NT2/D1 (cell line): ENCODE measurements at regions not wholly inside any gene's neighbourhood (a gene's known extent, or its start where the extent isn't known, plus 50 kb on each side); places are given as distances from the start of the nearest gene placed in this dataset.

Source experiments
- YY1 ChIP-seq: IDR thresholded peaks from 2 replicates; pipeline ENCODE4 v1.6.1; 2011; ENCODE audit not compliant: insufficient read length, insufficient read depth
- ZNF274 ChIP-seq: IDR thresholded peaks from 2 replicates; pipeline ENCODE4 v1.6.1; 2011; ENCODE audit warnings: mild to moderate bottlenecking, low read depth, low read length

DNA sequence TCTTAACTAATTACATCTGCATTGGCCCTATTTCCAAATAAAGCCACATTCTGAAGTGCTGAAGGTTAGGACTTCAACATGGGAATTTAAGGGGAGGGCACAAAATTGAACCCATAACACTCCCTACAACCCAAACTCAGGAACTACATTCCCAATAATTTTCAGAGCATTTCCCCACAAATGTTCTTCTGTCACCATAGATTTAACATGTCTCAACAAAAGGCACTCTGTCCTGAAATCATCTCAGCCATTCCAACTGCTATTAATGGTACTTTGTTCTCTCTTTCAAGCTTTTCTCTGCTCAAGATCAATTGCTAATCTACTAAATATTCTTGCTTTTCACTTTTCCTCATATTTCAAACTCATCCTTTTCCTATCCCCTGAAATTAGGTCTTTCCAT, 74.0 kb upstream of the SOX1 start:
- TF ChIP-seq YY1 (no peak), ZNF274 (no peak)
